Smooth muscle cell (in vitro differentiated cells): ENCODE measurements at regions not wholly inside any gene's neighbourhood (a gene's known extent, or its start where the extent isn't known, plus 50 kb on each side); places are given as distances from the start of the nearest gene placed in this dataset.

Experiments used
- DNase-seq: peaks from one replicate; lab custom pipeline; 2025; ENCODE audit not compliant: unreplicated experiment; lab: John Stamatoyannopoulos, UW
- H2AFZ ChIP-seq: fragments of 200-600 bp; sonication (generic); 2 replicates; pipeline ENCODE4 v1.6.0; 2016; ENCODE audit warnings: antibody characterized with exemption, low read depth, mild to moderate bottlenecking
- H3F3A ChIP-seq: fragments of 200-600 bp; sonication (generic); 2 replicates; pipeline ENCODE4 v1.6.0; 2017; ENCODE audit warnings: antibody characterized with exemption, low read depth
- H3K27ac ChIP-seq: fragments of 200-600 bp; sonication (generic); 2 replicates; pipeline ENCODE4 v1.5.1; 2016; ENCODE audit warnings: low read depth, mild to moderate bottlenecking
- H3K27me3 ChIP-seq: fragments of 200-600 bp; sonication (generic); 2 replicates; pipeline ENCODE4 v1.6.1; 2016; ENCODE audit warnings: low read depth, mild to moderate bottlenecking
- H3K36me3 ChIP-seq: fragments of 200-600 bp; sonication (generic); 2 replicates; pipeline ENCODE4 v1.5.1; 2016; ENCODE audit warnings: low read depth
- H3K4me1 ChIP-seq: fragments of 200-600 bp; sonication (generic); 2 replicates; pipeline ENCODE4 v1.5.1; 2016; ENCODE audit warnings: low read depth
- H3K4me2 ChIP-seq: fragments of 200-600 bp; sonication (generic); 2 replicates; pipeline ENCODE4 v1.6.0; 2016; ENCODE audit warnings: mild to moderate bottlenecking
- H3K4me3 ChIP-seq: fragments of 200-600 bp; sonication (generic); 2 replicates; pipeline ENCODE4 v1.5.1; 2016; ENCODE audit warnings: mild to moderate bottlenecking
- H3K79me2 ChIP-seq: fragments of 200-600 bp; sonication (generic); 2 replicates; pipeline ENCODE4 v1.6.0; 2016; ENCODE audit warnings: low read depth, mild to moderate bottlenecking
- H3K9ac ChIP-seq: fragments of 200-600 bp; sonication (generic); 2 replicates; pipeline ENCODE4 v1.6.0; 2016; ENCODE audit warnings: low read depth
- H3K9me3 ChIP-seq: fragments of 200-600 bp; sonication (generic); replicated peaks from 2 replicates; pipeline ENCODE4 v1.5.1; 2016; ENCODE audit warnings: low read depth
- H4K20me1 ChIP-seq: fragments of 200-600 bp; sonication (generic); 2 replicates; pipeline ENCODE4 v1.6.0; 2016; ENCODE audit warnings: low read depth
- CTCF ChIP-seq: fragments of 200-600 bp; sonication (generic); IDR thresholded peaks from 2 replicates; pipeline ENCODE4 v1.5.1; 2017; ENCODE audit warnings: borderline replicate concordance, mild to moderate bottlenecking, antibody characterized with exemption; ENCODE audit not compliant: insufficient read depth, poor library complexity, severe bottlenecking
- WGBS: methylation state at CpG from one replicate; pipeline ENCODE4 v1.1.7; 2016; ENCODE audit warnings: low lambda C conversion rate; 5-methylcytosine and 5-hydroxymethylcytosine counted together

GRCh38 chr1:79945391-79945790 lies 938.9 kb upstream of the ADGRL4 start:
- H3K27me3 ChIP-seq: no peaks in the 10 kb centered on the region
- no peaks in the 10 kb centered on the region for H3K36me3 ChIP-seq
- H3F3A ChIP-seq: no peaks in the 10 kb centered on the region
- H3K4me1 ChIP-seq: no peaks in the 10 kb centered on the region
- H3K79me2 ChIP-seq: no peaks in the 10 kb centered on the region
- no peak overlapping the region for H2AFZ ChIP-seq
- H3K4me2 ChIP-seq: no peak overlapping the region
- no peak for TF ChIP-seq CTCF
- H4K20me1 ChIP-seq: no peaks in the 10 kb centered on the region
- no peak overlapping the region for H3K4me3 ChIP-seq
- H3K27ac ChIP-seq: no peak overlapping the region
- no peaks in the 10 kb centered on the region for H3K9me3 ChIP-seq
- DNase-seq: no peak
- H3K9ac ChIP-seq: no peak overlapping the region

- Histone ChIP-seq H3K27me3 (no peaks in the 10 kb centered on the region), H3K27ac (no peak overlapping the region), H3K9me3 (no peaks in the 10 kb centered on the region), H3K4me1 (no peaks in the 10 kb centered on the region), H3F3A (no peaks in the 10 kb centered on the region), H3K36me3 (no peaks in the 10 kb centered on the region), H3K4me2 (no peak overlapping the region), H3K9ac (no peak overlapping the region), H3K4me3 (no peak overlapping the region), H2AFZ (no peak overlapping the region), H4K20me1 (no peaks in the 10 kb centered on the region), H3K79me2 (no peaks in the 10 kb centered on the region)
- 89% methylated on average over 2 of the region's 2 CpGs for WGBS
- TF ChIP-seq CTCF: no peak
- no peak for DNase-seq
These were observed 922.8 kb upstream of the ADGRL4 start for GRCh38 chr1:79929356-79929755.

- Histone ChIP-seq H3K27ac (no peak overlapping the region), H3K4me1 (no peaks in the 10 kb centered on the region), H3K9me3 (no peaks in the 10 kb centered on the region), H4K20me1 (no peaks in the 10 kb centered on the region), H3K79me2 (no peaks in the 10 kb centered on the region), H3K4me2 (no peak overlapping the region), H2AFZ (no peak overlapping the region), H3F3A (no peaks in the 10 kb centered on the region), H3K9ac (no peak overlapping the region), H3K4me3 (no peak overlapping the region), H3K27me3 (no peaks in the 10 kb centered on the region), H3K36me3 (no peaks in the 10 kb centered on the region)
- TF ChIP-seq CTCF: no peak
- no peak for DNase-seq
- 83% methylated on average over 2 of the region's 2 CpGs for WGBS
These were observed 922.4 kb upstream of the ADGRL4 start for GRCh38 chr1:79928901-79929300.

- no peak for TF ChIP-seq CTCF
- Histone ChIP-seq H3K27ac (no peak overlapping the region), H2AFZ (no peak overlapping the region), H3K4me1 (no peaks in the 10 kb centered on the region), H3K27me3 (no peaks in the 10 kb centered on the region), H3F3A (no peaks in the 10 kb centered on the region), H3K9me3 (peaks cover 8% of the 10 kb centered on the region), H4K20me1 (no peaks in the 10 kb centered on the region), H3K9ac (no peak overlapping the region), H3K79me2 (no peaks in the 10 kb centered on the region), H3K4me2 (no peak overlapping the region), H3K4me3 (no peak overlapping the region), H3K36me3 (no peaks in the 10 kb centered on the region)
- no peak for DNase-seq
- WGBS: 100% methylated on average over 1 of the region's 1 CpG
These were observed 914.6 kb upstream of the ADGRL4 start for GRCh38 chr1:79920960-79921669.
